ENCODE measurements at regions not wholly inside any gene's neighbourhood (a gene's known extent, or its start where the extent isn't known, plus 50 kb on each side); places are given as distances from the start of the nearest gene placed in this dataset.

DNA sequence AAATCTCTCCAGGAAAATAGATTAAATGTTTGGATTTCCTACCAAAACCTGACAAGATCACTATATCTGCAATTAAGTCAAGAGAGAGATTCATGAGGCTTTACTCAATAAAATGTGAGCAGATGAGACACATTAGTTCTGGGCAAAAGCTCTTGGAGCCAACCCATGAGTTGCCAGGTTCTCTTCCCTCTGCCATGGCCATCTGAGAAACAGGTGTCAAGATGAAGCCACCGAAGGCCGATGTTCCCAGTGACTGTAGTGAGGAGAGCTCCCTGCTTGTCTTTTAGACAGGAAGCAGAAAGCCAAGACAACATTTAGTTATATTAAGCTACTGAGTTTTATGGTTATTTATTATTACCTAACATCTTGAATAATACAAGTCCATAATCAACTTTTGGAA, 1068.7 kb downstream of the STPG2 start:
- Histone ChIP-seq H2AFZ (ENCODE audit: low read depth, low read length, poor library complexity, severe bottlenecking) (no peak overlapping the region), H3K9me2 (ENCODE audit: insufficient read depth) (no peaks in the 10 kb centered on the region), H3K27ac (ENCODE audit: low read depth, low read length) (no peak overlapping the region), H3K27me3 (ENCODE audit: insufficient read depth, low read length) (no peaks in the 10 kb centered on the region), H3K9me3 (ENCODE audit: control insufficient read depth in 1 of 2, insufficient read depth in 1 of 2, low read depth in 1 of 2, low read length in 2 of 2) (no peaks in the 10 kb centered on the region), H4K20me1 (ENCODE audit: insufficient read depth) (no peaks in the 10 kb centered on the region), H3K9ac (ENCODE audit: low read length) (no peak overlapping the region), H3K4me1 (ENCODE audit: control insufficient read depth in 1 of 2, insufficient read depth in 2 of 2, low read length in 2 of 2) (no peaks in the 10 kb centered on the region), H3K4me3 (replicated peaks in 1 of 2; ENCODE audit: low read depth in 1 of 2, low read length in 2 of 2) (no peak overlapping the region), H3K4me2 (ENCODE audit: low read length) (no peak overlapping the region), H3K79me2 (ENCODE audit: insufficient read depth, low read length) (no peaks in the 10 kb centered on the region), H3K36me3 (ENCODE audit: control insufficient read depth in 1 of 2, insufficient read depth in 2 of 2, low read length in 2 of 2) (no peaks in the 10 kb centered on the region)
- TF ChIP-seq EGR1 (IDR thresholded peaks at IDR 0.05; ENCODE audit: low read depth) (no peak), ELF1 (IDR thresholded peaks at IDR 0.05; ENCODE audit: borderline replicate concordance, low read depth) (no peak), REST (IDR thresholded peaks at IDR 0.05; ENCODE audit: low read depth) (no peak), ZFX (IDR thresholded peaks at IDR 0.05) (no peak)
- ChIA-PET RAD21 (ENCODE audit: low non-redundant PET in 1 of 2, low total read pairs in 2 of 2, uncharacterized antibody in 2 of 2, unreplicated experiment in 2 of 2) (no interaction called here), CTCF (no interaction called here), POLR2A (no interaction called here)
- no TSS peak for BruUV-seq (replicated peaks)
- DNase-seq (ENCODE audit: low read depth, low spot score): no peak
- ATAC-seq: no peak
- intact Hi-C loops (cut with micrococcal nuclease): no loop called here

- Histone ChIP-seq H3K36me3 (ENCODE audit: control insufficient read depth in 1 of 2, insufficient read depth in 2 of 2, low read length in 2 of 2) (no peaks in the 10 kb centered on the region), H3K4me1 (ENCODE audit: control insufficient read depth in 1 of 2, insufficient read depth in 2 of 2, low read length in 2 of 2) (no peaks in the 10 kb centered on the region), H3K9me3 (ENCODE audit: control insufficient read depth in 1 of 2, insufficient read depth in 1 of 2, low read depth in 1 of 2, low read length in 2 of 2) (no peaks in the 10 kb centered on the region), H2AFZ (ENCODE audit: low read depth, low read length, poor library complexity, severe bottlenecking) (no peak overlapping the region), H3K79me2 (ENCODE audit: insufficient read depth, low read length) (no peaks in the 10 kb centered on the region), H3K9ac (ENCODE audit: low read length) (no peak overlapping the region), H3K27me3 (ENCODE audit: insufficient read depth, low read length) (no peaks in the 10 kb centered on the region), H3K27ac (ENCODE audit: low read depth, low read length) (no peak overlapping the region), H3K9me2 (ENCODE audit: insufficient read depth) (no peaks in the 10 kb centered on the region), H4K20me1 (ENCODE audit: insufficient read depth) (no peaks in the 10 kb centered on the region), H3K4me2 (ENCODE audit: low read length) (no peak overlapping the region), H3K4me3 (replicated peaks in 1 of 2; ENCODE audit: low read depth in 1 of 2, low read length in 2 of 2) (no peak overlapping the region)
- no peak for ATAC-seq
- no TSS peak for BruUV-seq (replicated peaks)
- CTCF ChIA-PET: no interaction called here
- DNase-seq (ENCODE audit: low read depth, low spot score): no peak
- POLR2A ChIA-PET: no interaction called here
- RAD21 ChIA-PET (ENCODE audit: low non-redundant PET in 1 of 2, low total read pairs in 2 of 2, uncharacterized antibody in 2 of 2, unreplicated experiment in 2 of 2): no interaction called here
- intact Hi-C loops (cut with micrococcal nuclease): no loop called here
- TF ChIP-seq FOSL1 (IDR thresholded peaks at IDR 0.05; ENCODE audit: low read depth) (no peak), SP1 (IDR thresholded peaks at IDR 0.05; ENCODE audit: low read depth) (no peak), EZH2 (IDR thresholded peaks at IDR 0.05) (no peak), YY1 (IDR thresholded peaks at IDR 0.05; ENCODE audit: extremely low read depth, insufficient replicate concordance, low read depth, low read length) (no peak), SRF (IDR thresholded peaks at IDR 0.05; ENCODE audit: low read depth) (no peak), EZH2phosphoT487 (IDR thresholded peaks at IDR 0.05; ENCODE audit: borderline replicate concordance) (no peak), RAD21 (IDR thresholded peaks at IDR 0.05; ENCODE audit: low read depth) (no peak), POLR2AphosphoS5 (IDR thresholded peaks at IDR 0.05; ENCODE audit: low read depth, low read length) (no peak), TCF7L2 (IDR thresholded peaks at IDR 0.05; ENCODE audit: borderline replicate concordance, extremely low read depth, insufficient read depth, insufficient read length) (no peak), ZBTB33 (IDR thresholded peaks at IDR 0.05; ENCODE audit: extremely low read depth, insufficient replicate concordance, low read length) (no peak), SIN3A (IDR thresholded peaks at IDR 0.05; ENCODE audit: low read depth) (no peak), JUND (IDR thresholded peaks at IDR 0.05) (no peak), POLR2A (IDR thresholded peaks at IDR 0.05; ENCODE audit: borderline replicate concordance, extremely low read depth, insufficient read depth, insufficient read length) (no peak)
- TF ChIP-seq, protein P1, sequence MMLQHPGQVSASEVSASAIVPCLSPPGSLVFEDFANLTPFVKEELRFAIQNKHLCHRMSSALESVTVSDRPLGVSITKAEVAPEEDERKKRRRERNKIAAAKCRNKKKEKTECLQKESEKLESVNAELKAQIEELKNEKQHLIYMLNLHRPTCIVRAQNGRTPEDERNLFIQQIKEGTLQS (IDR thresholded peaks at IDR 0.05): no peak
These were observed 1061.3 kb downstream of the STPG2 start for GRCh38 chr4:97081951-97082350.
